ENCODE measurements at regions not wholly inside any gene's neighbourhood (a gene's known extent, or its start where the extent isn't known, plus 50 kb on each side); places are given as distances from the start of the nearest gene placed in this dataset.
A peak's percentile ranks its signal among the peaks of the same experiment; 100 is the strongest.
"Not testable (repeated sequence)": the region's sequence is repeated elsewhere in the genome, so short reads cannot be mapped to it uniquely, and the experiment has no call there.

- DNase-seq = no peak
Observed at GRCh38 chr5:89320421-89321277, 437.7 kb upstream of the MEF2C start.

DNA sequence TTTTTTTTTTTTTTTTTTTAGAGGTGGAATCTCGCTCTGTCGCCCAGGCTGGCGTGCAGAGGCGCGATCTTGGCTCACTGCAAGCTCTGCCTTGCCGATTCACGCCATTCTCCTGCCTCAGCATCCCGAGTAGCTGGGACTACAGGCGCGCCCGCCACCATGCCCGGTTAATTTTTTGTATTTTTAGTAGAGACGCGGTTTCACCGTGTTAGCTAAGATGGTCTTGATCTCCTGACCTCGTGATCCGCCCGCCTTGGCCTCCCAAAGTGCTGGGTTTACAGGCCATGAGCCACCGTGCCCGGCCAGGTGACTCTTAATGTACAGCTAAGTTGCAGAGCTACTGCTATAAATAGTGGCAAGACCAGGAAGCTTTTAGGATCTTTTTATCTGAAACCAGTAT lies 434.9 kb upstream of the MEF2C start:
- DNase-seq = not testable (repeated sequence)

DNA sequence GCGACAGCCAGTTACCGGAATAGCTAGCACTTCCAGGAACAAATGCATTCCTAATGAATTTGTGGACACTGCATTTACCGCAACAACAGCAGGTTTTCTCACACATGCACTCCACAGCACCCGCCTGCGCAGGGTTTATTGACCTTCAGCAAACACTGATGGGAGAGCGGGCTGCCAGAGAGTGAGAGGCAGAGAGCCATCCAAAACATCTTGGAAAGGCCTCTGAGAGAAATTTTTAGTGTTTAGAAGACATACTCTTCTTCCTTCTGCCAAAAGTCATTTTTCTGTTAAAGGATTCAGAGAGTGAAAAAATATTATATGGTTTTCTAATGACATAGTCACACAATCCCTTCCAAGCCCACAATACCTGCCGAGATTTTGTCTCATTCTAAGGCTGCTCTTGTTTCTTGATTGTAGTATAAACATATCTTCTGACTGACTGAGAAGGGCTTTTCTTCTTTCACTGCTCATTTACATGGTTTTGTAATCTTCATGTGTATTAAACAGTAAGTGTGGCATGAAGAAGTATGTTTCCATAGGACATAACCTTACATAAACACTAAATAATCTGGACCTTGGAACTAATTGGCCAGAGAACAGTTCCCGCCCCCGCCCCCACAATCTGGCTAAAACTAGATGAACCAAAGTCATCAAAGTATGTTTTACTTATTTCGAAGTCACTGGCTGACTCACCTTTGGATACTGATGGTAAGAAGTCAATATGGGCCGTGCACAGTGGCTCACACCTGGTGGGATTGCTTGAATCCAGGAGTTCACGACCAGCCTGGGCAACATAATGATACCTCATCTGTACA lies 432.5 kb upstream of the MEF2C start:
- DNase-seq = peak; percentile 77

DNA sequence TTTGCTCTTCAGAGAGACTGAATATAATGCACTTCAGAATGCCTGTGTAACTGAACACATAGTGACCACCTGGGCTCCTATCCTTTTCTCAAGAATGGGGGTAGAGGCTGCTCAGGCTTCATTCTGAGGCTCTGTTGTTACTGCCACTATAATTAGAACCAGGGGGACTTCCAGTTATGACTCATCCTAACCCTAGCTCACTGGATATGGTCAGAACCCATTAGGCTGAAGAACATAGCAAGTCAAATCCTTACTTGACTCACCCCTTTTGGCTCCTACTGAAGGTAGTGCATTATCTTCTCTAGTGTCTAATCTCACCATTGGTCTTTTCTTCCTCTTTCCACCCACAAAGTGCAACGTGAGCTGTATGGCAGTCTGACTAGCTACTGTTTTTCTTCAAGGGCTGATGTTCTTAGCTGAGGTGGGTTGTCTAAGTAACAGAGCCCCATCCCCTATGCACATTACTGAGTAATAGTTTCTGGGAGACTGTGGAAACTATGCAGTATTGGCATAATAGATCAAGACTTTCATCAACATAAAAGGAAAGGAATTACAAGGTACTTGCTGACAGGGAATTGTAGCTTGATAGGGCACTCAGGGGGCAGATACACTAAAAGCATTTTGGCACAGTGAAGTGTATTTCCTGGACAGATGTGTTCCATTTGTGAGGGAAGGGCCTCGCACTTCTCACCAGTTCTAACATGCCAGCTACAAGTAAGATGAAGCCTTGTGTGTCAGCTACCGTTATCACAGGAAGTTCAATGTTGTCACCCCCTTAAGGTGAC lies 431.0 kb upstream of the MEF2C start:
- DNase-seq = peak; percentile 32

- no peak for DNase-seq
Observed at GRCh38 chr5:89313044-89313443, 430.1 kb upstream of the MEF2C start.

- no peak for DNase-seq
Observed at GRCh38 chr5:89309268-89309667, 426.3 kb upstream of the MEF2C start.

GRCh38 chr5:89308606-89309040 lies 425.6 kb upstream of the MEF2C start:
- no peak for DNase-seq

DNA sequence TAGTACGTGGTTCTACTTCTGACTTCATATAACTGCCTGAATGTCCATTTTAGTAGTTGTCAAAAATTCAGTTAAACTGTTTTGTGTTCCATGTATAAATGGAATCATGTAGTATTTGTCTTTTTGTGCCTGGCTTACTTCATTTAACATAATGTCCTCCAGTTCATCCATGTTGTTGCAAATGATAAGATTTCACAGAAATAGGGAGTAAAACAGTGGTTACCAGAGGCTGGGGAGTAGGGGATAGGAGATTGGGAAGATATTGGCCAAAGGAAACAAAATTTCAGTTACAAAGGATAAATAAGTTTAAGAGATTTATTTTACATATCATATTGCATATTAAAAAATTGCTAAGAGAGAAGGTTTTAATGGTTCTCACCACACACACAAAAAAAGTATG lies 425.0 kb upstream of the MEF2C start:
- DNase-seq = no peak

DNA sequence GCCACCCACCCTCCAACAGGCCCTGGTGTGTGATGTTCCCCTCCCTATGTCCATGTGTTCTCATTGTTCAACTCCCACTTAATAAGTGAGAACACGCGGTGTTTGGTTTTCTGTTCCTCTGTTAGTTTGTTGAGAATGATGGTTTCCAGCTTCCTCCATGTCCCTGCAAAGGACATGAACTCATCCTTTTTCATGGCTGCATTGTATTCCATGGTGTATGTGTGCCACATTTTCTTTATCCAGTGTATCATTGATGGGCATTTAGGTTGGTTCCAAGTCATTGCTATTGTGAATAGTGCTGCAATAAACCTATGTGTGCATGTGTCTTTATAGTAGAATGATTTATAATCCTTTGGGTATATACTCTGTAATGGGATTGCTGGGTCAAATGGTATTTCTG lies 424.2 kb upstream of the MEF2C start:
- not testable (repeated sequence) for DNase-seq

- DNase-seq = no peak
Observed at GRCh38 chr5:89303033-89303480, 420.1 kb upstream of the MEF2C start.

GRCh38 chr5:89302102-89302891 lies 419.3 kb upstream of the MEF2C start:
- DNase-seq = no peak

DNA sequence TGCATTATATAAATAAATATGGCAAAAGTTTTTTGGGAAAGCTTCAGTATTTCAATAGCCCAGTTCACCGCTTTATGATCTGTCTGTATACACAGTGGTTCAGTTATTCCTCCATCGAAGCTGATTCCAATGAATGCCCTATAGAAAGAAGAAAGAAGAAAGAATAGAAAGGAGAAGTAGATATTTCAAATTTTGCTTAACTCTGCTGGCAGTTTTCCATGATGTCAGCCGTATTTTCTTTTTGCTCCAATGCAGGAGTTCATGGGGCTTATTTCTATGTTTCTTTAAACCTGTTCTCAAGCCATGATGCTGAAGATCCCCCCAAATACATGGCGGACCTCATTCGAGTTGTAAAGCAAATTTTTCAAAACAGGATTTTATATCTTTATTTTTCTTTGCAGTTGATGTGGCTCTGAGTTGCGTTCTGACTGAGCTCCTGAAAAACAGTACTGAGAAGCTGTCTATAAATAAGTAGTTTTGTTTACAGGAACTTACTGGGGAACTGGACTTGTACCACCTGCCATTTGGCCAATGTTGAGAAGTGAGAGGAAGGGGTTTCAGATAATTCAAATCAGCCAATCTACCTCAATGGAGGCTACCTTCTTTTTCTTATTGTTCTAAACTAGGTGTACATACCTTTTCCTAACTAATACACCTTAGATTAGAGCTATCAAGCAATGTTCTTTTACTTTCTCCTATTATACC lies 418.5 kb upstream of the MEF2C start:
- DNase-seq = no peak

DNA sequence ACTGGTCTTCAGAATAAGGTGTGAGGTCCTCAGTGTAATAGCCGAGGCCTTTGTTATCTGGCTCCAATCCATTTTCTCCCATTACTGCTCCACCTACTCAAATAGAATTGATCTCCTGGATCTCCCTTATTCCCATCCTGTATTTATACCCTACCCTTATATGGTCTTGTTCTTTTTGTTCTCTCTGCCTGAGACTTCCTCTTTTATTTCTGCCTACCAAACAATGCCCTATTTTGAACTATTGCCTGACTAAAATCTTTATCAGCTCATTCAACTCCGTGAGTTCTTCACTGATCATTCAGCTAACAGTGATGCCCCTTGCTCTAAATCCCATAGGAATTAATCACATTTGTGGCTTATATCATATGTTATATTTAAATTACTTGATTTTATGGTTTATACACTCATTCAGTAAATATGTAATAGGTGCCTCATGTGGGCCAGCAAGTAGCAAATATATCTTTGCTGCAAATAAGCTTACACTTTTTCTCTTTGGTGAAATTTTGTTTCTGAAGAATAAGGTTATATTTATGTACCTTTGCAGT lies 417.5 kb upstream of the MEF2C start:
- DNase-seq = no peak

GRCh38 chr5:89299998-89300397 lies 417.0 kb upstream of the MEF2C start:
- no peak for DNase-seq

DNA sequence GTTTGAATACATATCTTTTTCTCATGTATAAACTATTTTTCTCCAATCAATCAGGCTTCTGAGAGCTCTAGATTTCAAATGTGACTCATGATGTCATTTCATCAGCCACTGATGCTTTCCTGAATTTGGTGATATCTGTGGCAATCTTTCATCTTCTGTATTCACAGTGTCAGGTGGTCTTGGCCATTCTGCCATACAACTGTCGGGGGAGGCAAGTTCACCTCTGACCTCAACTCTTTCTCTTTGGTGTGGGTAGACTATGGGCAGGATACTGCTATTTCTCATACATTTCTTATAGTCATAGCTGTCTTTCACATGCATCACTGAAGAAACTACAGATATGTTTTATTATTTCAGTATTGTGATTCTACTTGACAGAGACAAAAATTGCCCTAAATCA lies 414.1 kb upstream of the MEF2C start:
- no peak for DNase-seq

GRCh38 chr5:89293810-89294209 lies 410.8 kb upstream of the MEF2C start:
- no peak for DNase-seq

DNA sequence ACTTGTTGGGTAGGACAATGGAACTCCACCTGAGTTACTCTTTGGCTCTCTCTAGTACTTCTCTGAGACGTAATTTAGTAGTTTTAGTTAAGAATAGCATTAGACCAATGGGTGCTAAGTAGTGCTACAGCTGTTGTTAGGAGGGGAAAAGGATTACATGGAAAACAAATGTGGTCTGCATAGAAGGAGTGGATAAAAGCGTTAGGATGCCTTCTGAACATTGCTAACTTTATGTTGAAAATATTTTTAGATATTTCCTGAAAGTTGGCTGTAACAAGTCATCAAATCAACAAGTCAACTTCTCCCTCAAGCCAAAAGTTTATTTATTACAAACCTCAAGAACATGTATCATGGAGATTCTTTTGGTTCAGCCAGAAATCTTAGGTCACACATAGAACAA lies 409.5 kb upstream of the MEF2C start:
- no peak for DNase-seq

DNA sequence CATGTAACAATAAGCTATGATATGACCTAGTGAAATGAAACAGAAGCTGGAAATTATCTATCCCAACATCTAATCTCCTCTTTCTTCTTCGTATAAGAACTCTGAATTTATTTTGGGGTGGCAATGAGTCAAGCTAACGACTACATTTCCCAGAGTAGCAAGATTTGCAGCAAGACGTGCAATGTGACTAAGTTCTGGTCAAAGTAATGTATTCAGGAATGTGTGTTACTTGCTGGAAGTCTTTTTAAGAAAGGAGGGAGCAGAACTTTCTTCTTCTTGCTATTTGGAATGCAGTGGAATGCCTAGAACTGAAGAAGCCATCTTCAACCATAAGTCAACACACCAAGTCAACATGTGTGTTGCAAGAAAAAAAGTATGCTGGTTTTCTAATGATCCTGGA lies 406.6 kb upstream of the MEF2C start:
- DNase-seq = no peak

- DNase-seq = no peak
Observed at GRCh38 chr5:89287964-89288363, 405.0 kb upstream of the MEF2C start.

GRCh38 chr5:89286320-89286719 lies 403.3 kb upstream of the MEF2C start:
- DNase-seq = no peak

- no peak for DNase-seq
Observed at GRCh38 chr5:89283728-89284493, 400.9 kb upstream of the MEF2C start.
